GM19397 (cell line): ENCODE measurements at regions not wholly inside any gene's neighbourhood (a gene's known extent, or its start where the extent isn't known, plus 50 kb on each side); places are given as distances from the start of the nearest gene placed in this dataset.

Experiments used
- ATAC-seq: cut with Tn5 transposase; IDR thresholded peaks from one replicate; pipeline ENCODE4 v1.9.1; 2021; ENCODE audit warnings: mild to moderate bottlenecking, moderate library complexity; ENCODE audit not compliant: unreplicated experiment

DNA sequence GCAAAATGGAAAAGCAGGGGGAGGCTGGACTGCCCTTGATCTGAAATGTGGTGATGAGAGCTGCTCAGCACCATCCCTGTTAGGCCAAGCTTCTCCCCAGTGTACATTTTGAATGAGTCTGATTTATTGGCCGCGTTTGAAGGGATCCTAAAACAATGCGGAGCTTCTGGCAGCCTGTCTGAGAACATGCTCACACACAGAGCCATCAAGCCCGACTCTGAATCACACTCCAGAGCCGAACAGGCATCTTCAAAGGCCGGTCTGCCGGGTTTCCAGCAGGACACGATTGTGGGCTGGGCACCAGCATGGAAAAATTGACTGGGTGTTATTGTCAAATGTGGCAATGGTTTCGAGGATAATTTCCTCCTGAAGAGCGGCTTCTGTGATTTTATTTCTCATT, 235.9 kb downstream of the TFAP2C start:
- ATAC-seq = no peak

DNA sequence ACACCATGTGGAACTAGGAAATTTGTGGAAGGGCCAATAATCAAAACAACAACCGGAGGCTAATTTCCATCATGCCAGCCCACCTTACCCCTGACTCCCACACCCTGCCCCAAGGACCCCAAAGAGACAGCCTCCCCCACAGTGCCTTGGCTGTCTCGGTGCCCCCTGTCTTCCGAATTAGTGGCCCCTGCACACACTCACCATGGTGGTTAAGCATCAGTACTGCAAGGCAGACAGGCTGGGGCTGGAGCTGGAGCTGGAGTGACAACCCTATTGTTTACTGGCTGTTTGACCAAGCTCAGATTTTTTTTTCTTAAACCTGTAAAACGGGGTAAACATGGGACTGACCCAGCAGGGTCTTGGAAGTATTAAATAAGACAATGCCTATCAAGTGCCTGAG, 238.0 kb downstream of the TFAP2C start:
- ATAC-seq = no peak

DNA sequence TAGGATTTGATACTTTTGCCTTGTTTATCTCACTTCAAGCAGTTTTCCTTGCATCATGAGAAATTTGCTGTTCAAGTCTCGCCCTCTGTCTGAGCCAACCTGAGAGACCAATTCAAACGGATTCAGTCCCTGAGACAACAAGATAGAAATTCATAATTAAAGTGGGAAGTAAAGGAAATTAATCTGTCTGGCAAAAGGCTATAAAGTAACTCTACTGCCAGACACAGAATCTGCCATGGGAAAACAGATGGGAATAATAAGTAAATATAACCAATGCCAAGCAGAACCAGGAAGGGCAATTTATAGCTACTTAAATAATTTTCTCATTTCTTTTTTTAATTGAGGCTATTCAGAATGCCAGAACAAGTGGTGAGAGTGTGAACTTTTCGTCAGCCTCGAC, 239.6 kb downstream of the TFAP2C start:
- no peak for ATAC-seq

GRCh38 chr20:56870271-56870670, 241.2 kb downstream of the TFAP2C start:
- ATAC-seq = no peak

DNA sequence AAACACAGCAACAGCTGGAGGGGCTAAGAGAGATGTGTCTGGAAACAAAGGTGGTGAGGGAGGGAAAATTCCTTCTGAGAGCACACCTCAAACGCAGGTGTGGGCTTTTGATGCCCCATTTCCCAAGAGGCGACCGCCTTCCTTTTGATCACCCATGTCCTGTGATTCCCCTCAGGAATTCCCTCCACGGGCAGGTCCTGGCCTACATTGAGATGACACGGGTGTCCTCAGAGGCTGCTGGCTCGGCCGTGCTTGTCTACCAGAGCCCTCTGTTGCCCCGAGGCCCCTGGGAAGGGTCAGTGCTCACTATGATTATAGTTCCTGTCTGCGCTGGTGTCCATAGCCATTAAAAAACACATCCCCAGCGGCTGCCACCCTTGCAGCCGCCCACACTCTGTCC, 242.6 kb downstream of the TFAP2C start:
- ATAC-seq = no peak

DNA sequence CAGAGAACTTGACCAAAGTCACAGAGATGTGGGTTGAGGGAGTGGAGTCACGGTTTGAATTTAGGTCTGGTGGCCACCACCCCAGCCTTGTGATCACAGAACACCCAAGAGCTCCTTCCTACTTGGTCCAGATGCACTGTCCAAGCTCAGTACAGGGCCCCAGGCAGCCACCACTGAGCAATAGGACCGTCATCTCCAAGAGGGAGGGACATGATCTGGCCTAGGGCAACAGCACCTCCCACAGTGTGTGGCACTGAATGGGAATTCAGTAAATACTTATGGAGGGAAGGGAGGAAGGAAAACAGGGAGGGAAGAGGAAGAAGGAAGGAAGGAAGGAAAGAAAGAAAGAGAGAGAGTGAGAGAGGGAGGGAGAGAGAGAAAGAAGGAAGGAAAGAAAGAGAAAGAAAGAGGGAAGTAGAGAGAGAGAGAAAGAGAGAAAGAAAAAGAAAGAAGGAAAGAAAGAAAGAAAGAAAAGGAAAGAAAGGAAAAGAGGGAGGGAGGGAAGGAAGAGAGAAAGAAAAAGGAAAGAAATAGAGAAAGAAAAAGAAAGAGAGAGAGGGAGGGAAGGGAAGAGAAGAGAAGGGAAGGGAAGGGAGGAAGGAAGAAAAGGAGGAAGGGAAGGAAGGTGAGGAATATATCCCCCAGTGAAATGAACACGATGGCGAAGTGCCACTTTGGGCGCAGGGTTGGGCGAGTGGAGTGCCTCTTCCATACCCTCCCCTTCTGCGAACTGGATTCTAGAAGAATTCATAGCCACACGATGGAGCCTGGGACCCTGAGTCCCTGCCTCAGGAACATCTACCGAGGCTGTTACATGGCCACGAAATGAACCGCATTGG, 243.7 kb downstream of the TFAP2C start:
- no peak for ATAC-seq

- no peak for ATAC-seq
Observed at GRCh38 chr20:56873836-56874235, 244.7 kb downstream of the TFAP2C start.

GRCh38 chr20:56875052-56875659, 246.1 kb downstream of the TFAP2C start:
- ATAC-seq = no peak

DNA sequence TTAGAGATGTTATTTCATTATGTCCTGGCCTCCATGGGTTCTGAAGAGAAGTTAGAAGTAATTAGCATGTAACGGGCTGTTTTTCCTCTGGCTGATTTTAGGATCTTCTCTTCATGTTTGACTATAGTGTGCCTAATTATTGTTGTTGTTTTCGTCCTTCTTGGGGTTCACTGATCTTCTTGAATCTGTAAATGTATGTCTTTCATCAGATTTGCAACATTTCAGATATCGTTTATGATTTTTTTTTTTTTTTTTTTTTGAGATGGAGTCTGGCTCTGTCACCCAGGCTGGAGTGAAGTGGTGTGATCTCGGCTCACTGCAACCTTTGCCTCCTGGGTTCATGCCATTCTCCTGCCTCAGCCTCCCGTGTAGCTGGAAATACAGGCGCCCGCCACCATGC, 246.7 kb downstream of the TFAP2C start:
- ATAC-seq = no peak

DNA sequence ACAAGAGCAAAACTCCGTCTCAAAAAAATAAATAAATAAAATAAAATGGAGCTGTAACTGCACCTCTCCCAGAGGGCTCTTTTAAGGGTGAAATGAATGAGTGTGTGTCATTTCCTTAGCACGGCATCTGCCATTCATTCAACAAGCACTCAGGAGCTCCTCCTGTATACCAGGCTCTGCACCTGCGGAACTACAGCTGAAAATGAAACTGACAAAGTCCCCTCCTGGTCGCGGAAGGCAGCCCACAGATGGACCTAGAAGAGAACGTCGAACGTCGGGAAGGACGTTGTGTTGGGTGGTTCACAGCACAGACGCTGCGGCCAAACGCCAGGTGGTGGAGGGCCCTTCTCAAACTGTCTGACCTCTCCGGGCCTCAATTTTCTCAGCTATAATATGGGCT, 256.4 kb downstream of the TFAP2C start:
- ATAC-seq = no peak

- ATAC-seq = no peak
Observed at GRCh38 chr20:56890011-56890410, 260.9 kb downstream of the TFAP2C start.

DNA sequence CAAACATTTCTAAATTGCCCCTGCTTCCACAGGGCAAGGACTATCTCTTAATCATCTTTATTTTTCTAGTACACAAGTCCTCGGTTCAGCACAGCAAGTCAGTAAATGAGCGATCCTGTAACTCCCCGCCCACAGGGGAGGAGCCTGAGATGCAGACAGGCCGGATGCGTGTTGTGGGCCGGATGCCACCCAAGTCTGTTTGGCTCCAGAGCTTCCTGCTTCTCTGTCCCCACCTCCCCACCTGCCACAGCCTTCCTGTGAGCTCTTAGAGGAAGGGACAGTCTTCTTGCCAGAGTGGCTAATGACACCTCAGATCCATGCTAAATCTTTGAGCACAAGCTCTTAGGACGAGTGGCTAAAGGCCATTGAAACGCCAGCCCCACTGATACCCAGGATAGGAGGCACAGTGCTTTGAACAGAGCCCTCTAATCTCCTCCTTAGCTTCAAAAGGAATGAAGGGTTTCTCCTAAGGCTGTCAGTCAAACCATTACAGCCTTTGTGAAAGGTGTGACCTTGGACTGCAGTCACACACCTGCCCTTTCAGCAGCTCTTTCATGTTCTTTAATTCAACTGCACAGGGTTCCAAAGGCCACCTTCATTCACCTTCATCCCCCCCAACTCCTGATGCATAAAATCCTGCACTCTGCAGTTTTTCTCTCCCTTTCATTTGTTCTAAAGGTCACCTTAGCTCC, 264.3 kb downstream of the TFAP2C start:
- no peak for ATAC-seq

GRCh38 chr20:56896447-56896846, 267.3 kb downstream of the TFAP2C start:
- no peak for ATAC-seq

- ATAC-seq = no peak
Observed at GRCh38 chr20:56897318-56897957, 268.3 kb downstream of the TFAP2C start.

GRCh38 chr20:56897958-56898349, 268.8 kb downstream of the TFAP2C start:
- no peak for ATAC-seq

GRCh38 chr20:56899506-56899905, 270.4 kb downstream of the TFAP2C start:
- ATAC-seq = no peak

DNA sequence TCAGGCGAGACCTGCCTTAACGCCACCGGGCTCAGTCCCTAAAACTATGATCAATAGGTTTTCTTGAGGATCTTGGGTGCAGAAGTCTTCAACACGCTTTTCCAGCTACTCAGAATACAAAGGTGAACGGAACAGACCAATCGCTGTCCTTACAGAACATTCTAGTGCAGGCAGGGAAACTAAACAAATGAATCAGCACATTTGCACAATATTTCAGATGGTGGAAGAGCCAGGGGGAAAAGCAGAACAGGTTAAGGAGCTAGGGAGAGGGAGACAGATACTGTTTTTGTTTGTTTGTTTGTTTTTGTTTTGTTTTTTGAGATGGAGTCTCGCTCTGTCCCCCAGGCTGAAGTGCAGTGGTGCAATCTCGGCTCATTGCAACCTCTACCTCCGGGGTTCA, 271.1 kb downstream of the TFAP2C start:
- ATAC-seq = no peak

DNA sequence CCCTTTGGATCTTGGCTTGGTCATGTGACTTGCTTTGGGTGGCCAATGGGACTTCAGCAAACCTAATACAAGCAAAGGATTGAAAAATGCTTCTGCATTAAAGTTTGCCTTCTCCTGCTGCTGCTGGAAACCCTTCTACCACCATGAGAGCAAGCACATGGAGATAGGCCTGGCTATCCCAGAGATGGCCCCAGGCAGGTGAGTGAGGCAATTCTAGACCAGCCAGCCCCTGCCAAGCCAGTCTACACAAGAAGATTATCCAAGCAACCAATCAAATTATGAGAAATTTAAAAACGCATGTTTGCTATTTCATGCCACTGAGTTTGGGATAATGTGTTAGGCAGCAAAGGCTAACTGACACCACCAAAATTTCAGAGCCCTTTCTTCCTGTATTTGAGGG, 274.3 kb downstream of the TFAP2C start:
- ATAC-seq = no peak

- ATAC-seq = no peak
Observed at GRCh38 chr20:56903858-56904257, 274.8 kb downstream of the TFAP2C start.

GRCh38 chr20:56909918-56910714, 281.0 kb downstream of the TFAP2C start:
- no peak for ATAC-seq

DNA sequence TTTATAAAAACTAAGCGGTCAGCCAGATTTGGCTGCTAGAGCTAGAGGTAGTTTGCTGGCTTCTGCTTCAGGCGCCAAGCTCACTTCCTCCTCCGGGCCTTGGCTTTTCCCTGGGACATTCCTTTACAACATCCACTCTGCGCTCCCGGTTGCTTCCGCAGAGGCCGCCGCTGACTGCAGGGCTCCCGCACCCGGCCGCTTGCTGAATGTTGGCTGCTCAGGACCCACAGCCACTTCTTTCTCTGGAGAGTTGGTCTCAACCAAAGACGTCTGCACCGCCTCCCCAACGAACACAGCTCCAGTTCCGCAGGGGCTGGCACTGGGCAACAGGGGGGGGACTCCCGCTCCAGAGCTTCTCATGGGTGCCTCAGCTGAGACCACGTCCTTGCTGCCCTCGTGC, 282.8 kb downstream of the TFAP2C start:
- no peak for ATAC-seq
